ENCODE measurements at regions not wholly inside any gene's neighbourhood (a gene's known extent, or its start where the extent isn't known, plus 50 kb on each side); places are given as distances from the start of the nearest gene placed in this dataset.

GRCh38 chr13:63436325-63436668 lies 2020.6 kb upstream of the PCDH20 start:
- DNase-seq: no peak

- no peak for DNase-seq
Observed at GRCh38 chr13:63435667-63436324, 2020.1 kb upstream of the PCDH20 start.

- DNase-seq: no peak
Observed at GRCh38 chr13:63433546-63434150, 2018.0 kb upstream of the PCDH20 start.

- no peak for DNase-seq
Observed at GRCh38 chr13:63427170-63427569, 2011.5 kb upstream of the PCDH20 start.

GRCh38 chr13:63425131-63425530 lies 2009.5 kb upstream of the PCDH20 start:
- DNase-seq: no peak

- no peak for DNase-seq
Observed at GRCh38 chr13:63421123-63421522, 2005.5 kb upstream of the PCDH20 start.

GRCh38 chr13:63420685-63421084 lies 2005.0 kb upstream of the PCDH20 start:
- DNase-seq: no peak

- no peak for DNase-seq
Observed at GRCh38 chr13:63414247-63414646, 1998.6 kb upstream of the PCDH20 start.

- no peak for DNase-seq
Observed at GRCh38 chr13:63409791-63410351, 1994.2 kb upstream of the PCDH20 start.

- no peak for DNase-seq
Observed at GRCh38 chr13:63408331-63409189, 1992.9 kb upstream of the PCDH20 start.

- no peak for DNase-seq
Observed at GRCh38 chr13:63403733-63404132, 1988.1 kb upstream of the PCDH20 start.

GRCh38 chr13:63396746-63397145 lies 1981.1 kb upstream of the PCDH20 start:
- DNase-seq: no peak

- DNase-seq: no peak
Observed at GRCh38 chr13:63393112-63393511, 1977.5 kb upstream of the PCDH20 start.

- no peak for DNase-seq
Observed at GRCh38 chr13:63389756-63390155, 1974.1 kb upstream of the PCDH20 start.

- DNase-seq: no peak
Observed at GRCh38 chr13:63381078-63381859, 1965.6 kb upstream of the PCDH20 start.

- DNase-seq: no peak
Observed at GRCh38 chr13:63377986-63378385, 1962.3 kb upstream of the PCDH20 start.

- no peak for DNase-seq
Observed at GRCh38 chr13:63370101-63370500, 1954.5 kb upstream of the PCDH20 start.

- no peak for DNase-seq
Observed at GRCh38 chr13:63367522-63368198, 1952.0 kb upstream of the PCDH20 start.

- no peak for DNase-seq
Observed at GRCh38 chr13:63364159-63364558, 1948.5 kb upstream of the PCDH20 start.

GRCh38 chr13:63351533-63351932 lies 1935.9 kb upstream of the PCDH20 start:
- DNase-seq: no peak

GRCh38 chr13:63351081-63351480 lies 1935.4 kb upstream of the PCDH20 start:
- no peak for DNase-seq

- DNase-seq: no peak
Observed at GRCh38 chr13:63345835-63346234, 1930.2 kb upstream of the PCDH20 start.
